WERI-Rb-1 (cell line): ENCODE measurements at regions not wholly inside any gene's neighbourhood (a gene's known extent, or its start where the extent isn't known, plus 50 kb on each side); places are given as distances from the start of the nearest gene placed in this dataset.
"Not testable (repeated sequence)": the region's sequence is repeated elsewhere in the genome, so short reads cannot be mapped to it uniquely, and the experiment has no call there.

Experiments used
- DNase-seq: peaks from one replicate; pipeline ENCODE4 v3.0.0-alpha.2; 2020
- H3K27ac ChIP-seq: fragments of 250-450 bp; sonication (Bioruptor Pico); 2 replicates; pipeline ENCODE4 v1.5.1; 2020; ENCODE audit warnings: mild to moderate bottlenecking, moderate library complexity
- H3K27me3 ChIP-seq: fragments of 250-450 bp; sonication (Bioruptor Pico); 2 replicates; pipeline ENCODE4 v1.5.1; 2021; ENCODE audit warnings: mild to moderate bottlenecking, low read depth, moderate library complexity; ENCODE audit not compliant: insufficient read depth, severe bottlenecking
- H3K36me3 ChIP-seq: fragments of 250-450 bp; sonication (Bioruptor Pico); 2 replicates; pipeline ENCODE4 v1.5.1; 2020; ENCODE audit warnings: mild to moderate bottlenecking, moderate library complexity
- H3K4me3 ChIP-seq: 2 replicates; pipeline ENCODE4 v1.5.1; 2011; ENCODE audit warnings: low read depth, mild to moderate bottlenecking, control low read depth, low read length
- H3K9me3 ChIP-seq: fragments of 250-450 bp; sonication (Bioruptor Pico); 2 replicates; pipeline ENCODE4 v1.5.1; 2021; ENCODE audit warnings: mild to moderate bottlenecking, moderate library complexity; ENCODE audit not compliant: severe bottlenecking
- CTCF ChIP-seq: IDR thresholded peaks from 2 replicates; pipeline ENCODE4 v1.5.1; 2011; ENCODE audit warnings: low read depth, mild to moderate bottlenecking, control low read depth, inconsistent platforms, low read length

GRCh38 chr3:144482876-144483275, 511.3 kb downstream of the DIPK2A start:
- DNase-seq: no peak
- Histone ChIP-seq H3K27me3 (no peaks in the 10 kb centered on the region), H3K9me3 (peaks cover 3% of the 10 kb centered on the region), H3K4me3 (no peak overlapping the region), H3K27ac (no peak overlapping the region), H3K36me3 (no peaks in the 10 kb centered on the region)
- no peak for TF ChIP-seq CTCF

GRCh38 chr3:144487011-144487410, 515.4 kb downstream of the DIPK2A start:
- H3K27me3 ChIP-seq: no peaks in the 10 kb centered on the region
- no peak for TF ChIP-seq CTCF
- DNase-seq: no peak
- no peaks in the 10 kb centered on the region for H3K36me3 ChIP-seq
- no peak overlapping the region for H3K4me3 ChIP-seq
- no peaks in the 10 kb centered on the region for H3K9me3 ChIP-seq
- no peak overlapping the region for H3K27ac ChIP-seq

- no peaks in the 10 kb centered on the region for H3K36me3 ChIP-seq
- no peaks in the 10 kb centered on the region for H3K9me3 ChIP-seq
- no peak for DNase-seq
- TF ChIP-seq CTCF: no peak
- H3K4me3 ChIP-seq: no peak overlapping the region
- H3K27me3 ChIP-seq: no peaks in the 10 kb centered on the region
- H3K27ac ChIP-seq: no peak overlapping the region
Measured at GRCh38 chr3:144488927-144489326, 517.3 kb downstream of the DIPK2A start.

- DNase-seq: no peak
- Histone ChIP-seq H3K4me3 (no peak overlapping the region), H3K27ac (no peak overlapping the region), H3K36me3 (no peaks in the 10 kb centered on the region), H3K9me3 (no peaks in the 10 kb centered on the region), H3K27me3 (no peaks in the 10 kb centered on the region)
- no peak for TF ChIP-seq CTCF
Measured at GRCh38 chr3:144491333-144491732, 519.7 kb downstream of the DIPK2A start.

GRCh38 chr3:144494651-144495050, 523.0 kb downstream of the DIPK2A start:
- not testable (repeated sequence) for H3K36me3 ChIP-seq, DNase-seq, H3K27ac ChIP-seq, H3K4me3 ChIP-seq, H3K27me3 ChIP-seq, H3K9me3 ChIP-seq

GRCh38 chr3:144496141-144496835, 524.7 kb downstream of the DIPK2A start:
- Histone ChIP-seq H3K4me3 (no peak overlapping the region), H3K27me3 (no peaks in the 10 kb centered on the region), H3K36me3 (no peaks in the 10 kb centered on the region), H3K9me3 (no peaks in the 10 kb centered on the region), H3K27ac (no peak overlapping the region)
- DNase-seq: no peak
- TF ChIP-seq CTCF: no peak
